PFSK-1 (cell line): ENCODE measurements at regions not wholly inside any gene's neighbourhood (a gene's known extent, or its start where the extent isn't known, plus 50 kb on each side); places are given as distances from the start of the nearest gene placed in this dataset.

Experiments used
- FOXP2 ChIP-seq: optimal IDR thresholded peaks from 2 replicates; pipeline ENCODE3; 2011; ENCODE audit warnings: borderline replicate concordance, control low read depth, inconsistent platforms; ENCODE audit not compliant: insufficient read depth; ENCODE audit errors: extremely low read length, extremely low read depth
- POLR2AphosphoS5 ChIP-seq: IDR thresholded peaks from 2 replicates; pipeline ENCODE4 v1.6.1; 2012; ENCODE audit warnings: low read depth, mild to moderate bottlenecking, control low read depth, low read length, moderate library complexity
- SIN3A ChIP-seq: IDR thresholded peaks from 2 replicates; pipeline ENCODE4 v1.6.1; 2012; ENCODE audit warnings: mild to moderate bottlenecking, low read length, moderate library complexity, borderline replicate concordance; ENCODE audit not compliant: insufficient read depth
- TAF1 ChIP-seq: IDR thresholded peaks from 2 replicates; pipeline ENCODE4 v1.6.1; 2012; ENCODE audit warnings: low read length, control low read depth, borderline replicate concordance; ENCODE audit not compliant: insufficient read depth
- TF ChIP-seq, protein P1 (sequence below), 2 experiments: IDR thresholded peaks; 2 replicates each; pipeline versions ENCODE4 v1.6.1 to v1.8.0; 2011 to 2012; ENCODE audit warnings: low read depth in 2 of 2, low read length in 2 of 2, control low read depth in 1 of 2, inconsistent platforms in 1 of 2, mild to moderate bottlenecking in 1 of 2, moderate library complexity in 1 of 2; ENCODE audit not compliant: insufficient read depth in 1 of 2

DNA sequence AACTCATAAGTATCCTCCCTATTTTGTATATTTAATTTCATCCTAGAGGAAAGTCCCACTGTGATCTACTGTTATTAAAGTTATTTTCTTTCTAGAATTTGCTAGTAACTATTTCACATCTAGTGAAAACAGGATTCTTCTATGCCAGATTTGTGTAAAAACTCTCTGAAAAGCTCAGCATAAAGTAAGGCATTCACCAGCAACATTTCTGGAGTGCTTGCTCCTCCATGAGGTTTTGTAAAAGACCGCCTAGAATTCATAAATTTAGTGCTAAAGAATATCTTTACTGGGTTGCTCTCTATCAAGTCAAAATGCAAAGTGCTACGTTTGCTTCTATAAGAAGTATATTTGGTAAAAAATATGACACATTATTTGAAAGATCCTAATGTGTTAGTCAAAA lies 173.5 kb upstream of the IRAK1BP1 start:
- no peak for TF ChIP-seq POLR2AphosphoS5
- TF ChIP-seq, protein P1, sequence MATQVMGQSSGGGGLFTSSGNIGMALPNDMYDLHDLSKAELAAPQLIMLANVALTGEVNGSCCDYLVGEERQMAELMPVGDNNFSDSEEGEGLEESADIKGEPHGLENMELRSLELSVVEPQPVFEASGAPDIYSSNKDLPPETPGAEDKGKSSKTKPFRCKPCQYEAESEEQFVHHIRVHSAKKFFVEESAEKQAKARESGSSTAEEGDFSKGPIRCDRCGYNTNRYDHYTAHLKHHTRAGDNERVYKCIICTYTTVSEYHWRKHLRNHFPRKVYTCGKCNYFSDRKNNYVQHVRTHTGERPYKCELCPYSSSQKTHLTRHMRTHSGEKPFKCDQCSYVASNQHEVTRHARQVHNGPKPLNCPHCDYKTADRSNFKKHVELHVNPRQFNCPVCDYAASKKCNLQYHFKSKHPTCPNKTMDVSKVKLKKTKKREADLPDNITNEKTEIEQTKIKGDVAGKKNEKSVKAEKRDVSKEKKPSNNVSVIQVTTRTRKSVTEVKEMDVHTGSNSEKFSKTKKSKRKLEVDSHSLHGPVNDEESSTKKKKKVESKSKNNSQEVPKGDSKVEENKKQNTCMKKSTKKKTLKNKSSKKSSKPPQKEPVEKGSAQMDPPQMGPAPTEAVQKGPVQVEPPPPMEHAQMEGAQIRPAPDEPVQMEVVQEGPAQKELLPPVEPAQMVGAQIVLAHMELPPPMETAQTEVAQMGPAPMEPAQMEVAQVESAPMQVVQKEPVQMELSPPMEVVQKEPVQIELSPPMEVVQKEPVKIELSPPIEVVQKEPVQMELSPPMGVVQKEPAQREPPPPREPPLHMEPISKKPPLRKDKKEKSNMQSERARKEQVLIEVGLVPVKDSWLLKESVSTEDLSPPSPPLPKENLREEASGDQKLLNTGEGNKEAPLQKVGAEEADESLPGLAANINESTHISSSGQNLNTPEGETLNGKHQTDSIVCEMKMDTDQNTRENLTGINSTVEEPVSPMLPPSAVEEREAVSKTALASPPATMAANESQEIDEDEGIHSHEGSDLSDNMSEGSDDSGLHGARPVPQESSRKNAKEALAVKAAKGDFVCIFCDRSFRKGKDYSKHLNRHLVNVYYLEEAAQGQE (IDR thresholded peaks at IDR 0.05; ENCODE audit: insufficient read depth in 1 of 2, low read depth in 2 of 2, low read length in 2 of 2) = no peak
- TF ChIP-seq SIN3A = no peak
- no peak for TF ChIP-seq FOXP2
- TF ChIP-seq TAF1 = no peak

DNA sequence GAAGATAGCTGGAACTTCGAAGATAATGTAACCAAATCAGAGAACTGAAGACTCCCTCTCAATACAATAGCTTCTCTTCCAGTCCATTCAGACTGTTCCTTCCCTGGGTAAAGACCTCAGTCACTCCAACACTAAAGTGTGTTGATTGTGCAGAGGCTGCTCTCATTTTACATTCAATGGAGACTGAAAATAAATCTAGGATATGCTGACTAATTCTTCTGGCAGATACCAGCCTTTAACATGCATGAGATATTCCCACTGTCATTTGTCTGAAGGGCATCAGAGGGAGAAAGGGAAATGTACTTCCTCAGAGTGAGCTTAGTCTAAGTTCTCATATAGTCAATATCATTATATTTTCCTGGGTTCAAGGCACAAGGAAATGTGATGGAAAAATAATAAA lies 166.4 kb upstream of the IRAK1BP1 start:
- no peak for TF ChIP-seq FOXP2
- no peak for TF ChIP-seq SIN3A
- TF ChIP-seq, protein P1 (IDR thresholded peaks at IDR 0.05; ENCODE audit: insufficient read depth in 1 of 2, low read depth in 2 of 2, low read length in 2 of 2) = no peak
- TF ChIP-seq POLR2AphosphoS5 = no peak
- no peak for TF ChIP-seq TAF1

DNA sequence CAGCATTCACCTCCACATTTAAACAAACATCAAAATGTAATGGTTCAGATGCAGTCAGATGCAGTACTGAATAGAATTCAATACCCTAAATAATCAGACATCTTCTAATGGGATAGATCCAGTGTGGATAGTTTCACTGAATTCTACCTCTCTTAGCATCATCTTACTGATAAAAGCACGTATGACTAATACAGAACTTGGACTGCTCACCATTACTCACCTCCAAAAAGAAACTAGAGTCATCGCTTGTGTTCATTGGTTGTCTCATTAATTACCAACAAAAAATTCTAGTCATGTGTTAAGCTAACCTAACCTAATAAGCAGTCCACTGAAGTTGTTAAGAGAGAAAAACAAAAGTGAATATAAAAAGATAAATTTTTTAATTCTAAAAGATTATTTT lies 165.9 kb upstream of the IRAK1BP1 start:
- no peak for TF ChIP-seq TAF1
- no peak for TF ChIP-seq POLR2AphosphoS5
- no peak for TF ChIP-seq SIN3A
- no peak for TF ChIP-seq FOXP2
- TF ChIP-seq, protein P1 (IDR thresholded peaks at IDR 0.05; ENCODE audit: insufficient read depth in 1 of 2, low read depth in 2 of 2, low read length in 2 of 2) = no peak

DNA sequence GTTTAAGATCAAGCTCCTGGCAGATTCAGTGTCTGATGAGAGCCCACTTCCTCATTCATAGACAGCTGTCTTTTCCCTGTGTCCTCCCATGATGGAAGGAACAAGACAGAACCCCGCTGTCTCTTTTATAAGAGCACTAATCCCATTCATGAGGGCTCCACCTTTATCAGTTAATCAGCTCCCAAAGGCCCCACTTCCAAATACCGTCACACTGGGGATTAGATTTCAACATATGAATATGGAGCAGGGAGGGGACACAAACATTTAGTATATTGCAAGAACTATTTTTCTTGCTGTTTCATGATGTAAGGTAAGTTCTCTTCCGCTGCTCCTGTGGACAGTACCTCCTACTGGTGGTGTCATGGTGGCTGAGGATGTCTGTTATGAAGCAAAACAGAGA lies 158.3 kb upstream of the IRAK1BP1 start:
- TF ChIP-seq TAF1 (no peak), POLR2AphosphoS5 (no peak), SIN3A (no peak), FOXP2 (no peak)
- TF ChIP-seq, protein P1 (IDR thresholded peaks at IDR 0.05; ENCODE audit: insufficient read depth in 1 of 2, low read depth in 2 of 2, low read length in 2 of 2) = no peak

DNA sequence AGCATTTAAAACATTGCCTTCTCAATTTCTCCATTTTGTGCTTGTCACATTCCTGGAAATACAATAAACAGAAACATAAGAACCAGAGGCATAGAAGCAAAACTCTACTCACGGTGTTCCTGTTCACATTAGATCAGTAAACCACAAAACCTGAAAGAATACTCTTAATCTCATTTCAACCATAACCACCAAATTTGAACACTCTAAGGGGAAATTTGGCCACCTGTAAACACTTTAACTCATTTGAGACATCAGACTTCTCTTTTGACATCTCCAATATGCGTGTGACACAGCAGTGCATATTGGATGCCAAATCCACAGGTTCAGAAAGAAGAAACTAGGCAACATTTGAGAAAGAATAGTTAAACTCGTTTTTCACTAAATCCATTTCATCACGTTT lies 153.8 kb upstream of the IRAK1BP1 start:
- no peak for TF ChIP-seq SIN3A
- no peak for TF ChIP-seq POLR2AphosphoS5
- TF ChIP-seq FOXP2 = no peak
